SJSA1 (cell line): ENCODE measurements at regions not wholly inside any gene's neighbourhood (a gene's known extent, or its start where the extent isn't known, plus 50 kb on each side); places are given as distances from the start of the nearest gene placed in this dataset.
A peak's percentile ranks its signal among the peaks of the same experiment; 100 is the strongest.
"Not testable (repeated sequence)": the region's sequence is repeated elsewhere in the genome, so short reads cannot be mapped to it uniquely, and the experiment has no call there.

Source experiments
- DNase-seq, 2 experiments: peaks; one replicate each; pipeline ENCODE4 v3.0.0-alpha.2; 2015 to 2020; ENCODE audit warnings: low spot score in 2 of 2, low read depth in 1 of 2
- H3K27ac ChIP-seq: fragments of 250-450 bp; sonication (Bioruptor Pico); 2 replicates; pipeline ENCODE4 v1.5.1; 2020; ENCODE audit warnings: mild to moderate bottlenecking, moderate library complexity
- H3K27me3 ChIP-seq: fragments of 250-450 bp; sonication (Bioruptor Pico); replicated peaks from 2 replicates; pipeline ENCODE4 v1.5.1; 2020; ENCODE audit warnings: mild to moderate bottlenecking, moderate library complexity
- H3K36me3 ChIP-seq: fragments of 250-450 bp; sonication (Bioruptor Pico); 2 replicates; pipeline ENCODE4 v1.5.1; 2020; ENCODE audit warnings: mild to moderate bottlenecking
- H3K4me1 ChIP-seq: fragments of 250-450 bp; sonication (Bioruptor Pico); replicated peaks from 2 replicates; pipeline ENCODE4 v1.6.1; 2021; ENCODE audit warnings: mild to moderate bottlenecking
- H3K4me3 ChIP-seq: fragments of 250-450 bp; sonication (Bioruptor Pico); 2 replicates; pipeline ENCODE4 v1.5.1; 2020; ENCODE audit warnings: mild to moderate bottlenecking
- H3K9me3 ChIP-seq: fragments of 250-450 bp; sonication (Bioruptor Pico); replicated peaks from 2 replicates; pipeline ENCODE4 v1.5.1; 2020; ENCODE audit warnings: mild to moderate bottlenecking

DNA sequence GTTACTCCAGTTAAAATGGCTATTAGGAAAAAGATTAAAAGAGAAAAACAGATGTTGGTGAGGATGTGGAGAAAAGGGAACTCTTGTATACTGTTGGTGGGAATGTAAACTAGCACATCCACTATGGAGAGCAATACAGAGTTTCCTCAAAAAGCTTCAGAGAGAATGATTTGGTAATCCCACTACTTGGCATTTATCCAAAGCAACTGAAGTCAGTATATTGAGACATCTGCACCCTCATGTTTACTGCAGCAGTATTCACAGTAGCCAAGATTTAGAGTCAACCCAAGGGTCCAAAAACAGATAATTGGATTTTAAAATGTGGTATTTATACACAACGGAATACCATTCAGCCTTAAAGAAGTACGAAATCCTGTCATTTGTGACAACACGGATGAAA lies 469.5 kb downstream of the QKI start:
- Histone ChIP-seq H3K9me3 (no peaks in the 10 kb centered on the region), H3K27me3 (no peaks in the 10 kb centered on the region), H3K27ac (no peak overlapping the region), H3K4me1 (no peaks in the 10 kb centered on the region), H3K4me3 (no peak overlapping the region), H3K36me3 (no peaks in the 10 kb centered on the region)
- no peak for DNase-seq

DNA sequence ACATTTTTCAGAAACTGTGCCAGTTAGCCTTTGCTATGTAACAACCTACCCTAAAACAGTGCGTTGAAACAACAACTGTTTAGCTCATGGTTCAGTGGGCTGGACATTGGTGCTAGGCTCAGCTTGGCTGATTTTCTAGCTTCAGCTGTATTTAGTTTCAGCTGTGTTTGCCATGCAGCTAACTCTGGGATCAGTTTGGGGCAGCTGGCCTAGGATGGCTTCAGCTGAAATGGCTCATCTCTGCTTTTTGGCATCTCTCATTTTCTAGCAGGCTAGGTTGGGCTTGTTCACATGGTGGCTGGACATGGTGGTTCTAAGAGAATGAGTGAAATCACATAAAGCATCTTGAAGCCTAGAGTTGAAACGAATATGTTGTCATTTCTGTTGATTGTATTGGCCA lies 464.2 kb downstream of the QKI start:
- H3K4me1 ChIP-seq = no peaks in the 10 kb centered on the region
- H3K36me3 ChIP-seq = no peaks in the 10 kb centered on the region
- no peak overlapping the region for H3K27ac ChIP-seq
- no peaks in the 10 kb centered on the region for H3K27me3 ChIP-seq
- H3K9me3 ChIP-seq = no peaks in the 10 kb centered on the region
- no peak for DNase-seq
- no peak overlapping the region for H3K4me3 ChIP-seq

DNA sequence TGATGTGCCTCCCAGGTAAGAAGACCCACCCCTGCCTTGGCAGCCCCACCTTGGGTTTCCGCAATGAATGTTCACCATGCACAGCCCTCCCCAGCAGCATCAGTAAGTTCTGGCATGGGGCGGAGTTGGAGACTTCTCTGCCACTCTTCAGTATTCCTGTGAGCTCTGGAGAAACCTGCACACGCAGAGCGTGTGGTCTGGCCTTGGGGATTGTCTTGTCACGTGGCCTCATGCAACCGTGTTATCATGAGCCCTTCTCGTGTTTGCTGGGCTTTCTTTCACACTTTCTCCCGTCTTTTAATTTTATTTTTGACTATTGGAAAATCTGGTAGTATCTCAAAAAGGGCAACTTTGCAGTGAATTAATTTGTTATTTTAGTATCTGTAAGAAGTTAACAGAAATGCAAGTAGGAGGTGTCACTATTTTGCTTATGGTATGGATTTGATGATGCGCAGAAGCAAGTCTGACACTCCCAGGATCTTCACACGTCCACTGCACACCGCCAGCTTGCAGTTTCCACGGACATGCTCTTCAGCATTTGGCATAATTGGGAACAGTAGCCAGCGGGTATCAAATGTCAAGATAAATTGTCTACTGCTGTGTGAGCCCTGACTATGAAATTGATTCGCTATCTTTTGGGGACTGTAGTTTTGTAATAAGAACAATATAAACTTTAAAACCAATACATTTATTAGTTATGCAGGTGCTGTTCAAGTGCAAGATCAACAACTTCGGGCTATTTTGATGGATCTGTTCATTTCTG lies 463.5 kb downstream of the QKI start:
- Histone ChIP-seq H3K4me3 (no peak overlapping the region), H3K9me3 (no peaks in the 10 kb centered on the region; the same call in 1 of the 2 replicates), H3K27ac (no peak overlapping the region), H3K36me3 (no peaks in the 10 kb centered on the region), H3K4me1 (no peaks in the 10 kb centered on the region), H3K27me3 (no peaks in the 10 kb centered on the region)
- no peak for DNase-seq

DNA sequence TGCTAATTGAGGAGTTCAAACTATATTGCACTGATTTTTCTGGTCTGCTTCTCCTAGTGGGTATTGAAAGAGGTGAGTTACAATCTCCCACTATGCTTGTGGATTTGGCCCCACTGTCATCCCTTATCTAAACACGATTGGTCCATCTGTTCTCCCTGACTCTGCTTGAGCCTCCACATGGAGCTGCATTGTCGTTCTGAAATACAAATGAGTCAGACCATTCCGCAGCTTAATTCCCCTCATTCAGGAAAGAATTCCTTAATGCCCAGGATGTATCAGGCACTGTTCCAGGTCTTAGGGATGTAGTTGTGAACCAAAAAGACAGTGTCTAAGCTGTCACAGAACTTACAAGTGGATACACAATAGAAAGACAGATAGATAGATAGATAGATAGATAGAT lies 461.9 kb downstream of the QKI start:
- H3K9me3 ChIP-seq = no peaks in the 10 kb centered on the region; the same call in 1 of the 2 replicates
- H3K36me3 ChIP-seq = no peaks in the 10 kb centered on the region
- DNase-seq = no peak
- no peaks in the 10 kb centered on the region for H3K4me1 ChIP-seq
- H3K27me3 ChIP-seq = no peaks in the 10 kb centered on the region
- no peak overlapping the region for H3K27ac ChIP-seq
- no peak overlapping the region for H3K4me3 ChIP-seq

DNA sequence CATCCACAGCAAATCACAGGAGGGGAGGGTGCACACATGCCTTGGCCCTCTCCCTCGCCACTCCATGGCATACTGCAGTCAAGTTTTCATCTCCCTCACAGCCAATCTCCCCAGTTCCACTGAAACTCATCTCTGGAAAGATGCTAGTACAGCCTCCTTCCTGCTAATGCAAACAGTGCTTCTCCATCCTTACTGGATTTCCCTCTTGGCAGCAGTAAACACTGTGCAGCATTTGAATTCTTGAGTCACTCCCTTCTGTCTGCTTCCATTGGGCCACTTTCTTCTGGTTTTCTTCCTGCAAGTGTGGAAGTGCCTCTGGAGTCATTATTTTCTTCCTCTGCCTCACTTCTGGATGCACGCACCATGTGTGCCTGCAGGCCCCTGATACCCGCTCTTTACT lies 460.3 kb downstream of the QKI start:
- DNase-seq = no peak
- H3K4me1 ChIP-seq = no peaks in the 10 kb centered on the region
- no peak overlapping the region for H3K4me3 ChIP-seq
- no peaks in the 10 kb centered on the region; the same call in 1 of the 2 replicates for H3K9me3 ChIP-seq
- no peak overlapping the region for H3K27ac ChIP-seq
- no peaks in the 10 kb centered on the region for H3K36me3 ChIP-seq
- no peaks in the 10 kb centered on the region for H3K27me3 ChIP-seq

DNA sequence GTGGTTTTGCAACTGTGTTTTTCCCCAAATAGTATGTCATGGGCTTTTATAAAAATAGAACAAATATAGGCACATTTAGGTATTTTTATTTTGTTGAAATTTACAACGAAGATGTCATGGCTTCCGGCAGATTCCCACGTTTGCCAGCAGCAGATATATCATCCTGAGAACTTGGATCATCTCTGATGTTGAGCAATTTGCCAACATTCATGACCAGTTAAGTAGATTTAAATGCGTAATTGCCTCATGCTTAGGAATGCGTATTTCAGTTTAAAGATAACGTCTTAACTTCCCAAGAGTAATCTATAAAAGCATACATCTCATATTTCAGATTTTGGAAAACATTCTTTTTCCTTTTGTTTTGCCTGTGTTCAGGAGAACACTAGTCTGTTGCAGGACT lies 457.8 kb downstream of the QKI start:
- Histone ChIP-seq H3K27me3 (no peaks in the 10 kb centered on the region), H3K36me3 (no peaks in the 10 kb centered on the region), H3K4me3 (no peak overlapping the region), H3K27ac (no peak overlapping the region), H3K9me3 (no peaks in the 10 kb centered on the region; the same call in 1 of the 2 replicates), H3K4me1 (no peaks in the 10 kb centered on the region)
- DNase-seq = no peak

DNA sequence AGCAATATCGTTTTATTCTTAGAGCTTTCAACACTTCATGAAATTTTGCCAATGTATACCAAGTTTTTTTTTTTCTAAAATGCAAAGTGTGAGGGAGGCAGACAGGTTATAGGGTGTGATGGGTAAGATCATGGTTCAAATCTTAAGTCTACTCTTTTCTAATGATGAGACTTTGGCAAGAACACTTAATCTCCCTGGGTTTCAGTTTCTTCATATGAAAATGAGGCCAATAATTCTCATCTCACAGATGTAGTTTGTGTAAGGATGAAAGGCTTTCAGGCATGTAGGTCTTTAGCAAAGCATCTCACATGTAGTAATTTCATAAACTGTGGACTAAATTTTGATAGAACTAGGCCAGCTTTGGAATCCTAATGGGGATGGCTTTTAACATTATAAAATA lies 457.1 kb downstream of the QKI start:
- Histone ChIP-seq H3K9me3 (no peaks in the 10 kb centered on the region; the same call in 1 of the 2 replicates), H3K36me3 (no peaks in the 10 kb centered on the region), H3K27ac (no peak overlapping the region), H3K4me1 (no peaks in the 10 kb centered on the region), H3K4me3 (no peak overlapping the region), H3K27me3 (no peaks in the 10 kb centered on the region)
- no peak for DNase-seq

DNA sequence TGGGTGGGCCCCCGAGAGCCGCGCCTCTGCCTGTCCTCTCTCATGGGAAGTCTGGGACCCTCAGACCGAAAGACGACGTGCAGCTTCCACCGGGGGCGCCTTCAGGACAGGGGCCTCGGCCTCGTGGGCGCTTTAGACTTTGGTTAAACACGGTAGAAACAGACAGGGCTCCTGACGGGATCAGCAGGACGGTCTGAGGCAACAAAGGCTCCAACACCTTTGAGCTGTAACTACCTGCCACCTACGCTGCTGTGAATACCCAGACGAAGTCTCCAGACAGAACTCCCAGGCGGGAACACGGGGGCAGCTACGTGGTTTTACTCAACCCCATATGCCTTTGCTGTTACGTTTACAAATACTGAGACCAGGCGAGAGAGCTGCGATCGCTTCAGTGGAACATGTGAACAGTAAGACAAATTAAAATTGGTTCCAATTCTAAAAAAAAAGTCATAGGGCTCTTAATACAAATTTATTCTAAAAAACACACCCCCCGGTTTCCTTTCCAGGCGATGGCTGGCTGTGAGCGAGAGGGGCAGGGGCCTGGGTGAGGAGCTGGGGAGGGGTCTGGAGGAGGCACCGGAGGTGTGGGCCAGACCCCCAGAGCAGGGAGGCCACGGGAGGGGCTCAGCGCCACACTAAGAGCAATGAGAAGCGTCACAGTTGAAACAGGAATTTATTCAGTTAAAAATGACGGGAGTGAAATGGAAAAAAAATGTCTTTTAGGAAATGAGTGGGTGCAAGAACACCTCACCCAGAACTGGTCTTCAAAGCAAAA lies 453.2 kb downstream of the QKI start:
- Histone ChIP-seq H3K36me3 (no peaks in the 10 kb centered on the region), H3K4me1 (no peaks in the 10 kb centered on the region), H3K4me3 (no peak overlapping the region), H3K27ac (no peak overlapping the region), H3K9me3 (no peaks in the 10 kb centered on the region), H3K27me3 (no peaks in the 10 kb centered on the region)
- DNase-seq = no peak

DNA sequence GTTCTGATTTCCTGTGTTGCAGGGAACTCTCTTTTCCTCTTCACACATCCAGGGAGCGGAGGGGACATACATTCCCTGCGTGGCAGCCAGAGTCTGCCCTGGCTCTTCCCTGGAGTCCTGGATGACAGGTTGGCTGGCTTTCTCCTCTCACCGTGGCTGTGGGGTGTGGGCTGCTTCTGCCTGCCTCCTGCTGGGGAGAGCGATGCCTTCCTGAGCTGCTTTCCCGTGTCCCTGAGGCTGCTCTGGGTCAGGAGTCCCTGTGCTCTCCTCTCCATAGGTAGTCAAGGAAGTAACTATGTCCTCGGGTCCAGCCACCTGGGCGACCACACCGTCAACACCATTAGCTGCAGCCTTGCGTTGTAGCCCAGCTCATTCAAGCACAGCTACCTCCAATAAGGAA lies 451.7 kb downstream of the QKI start:
- no peaks in the 10 kb centered on the region for H3K36me3 ChIP-seq
- peaks cover under 1% of the 10 kb centered on the region; the same call in 1 of the 2 replicates for H3K4me1 ChIP-seq
- no peak overlapping the region for H3K27ac ChIP-seq
- no peaks in the 10 kb centered on the region for H3K27me3 ChIP-seq
- no peak overlapping the region for H3K4me3 ChIP-seq
- DNase-seq = no peak
- H3K9me3 ChIP-seq = no peaks in the 10 kb centered on the region

DNA sequence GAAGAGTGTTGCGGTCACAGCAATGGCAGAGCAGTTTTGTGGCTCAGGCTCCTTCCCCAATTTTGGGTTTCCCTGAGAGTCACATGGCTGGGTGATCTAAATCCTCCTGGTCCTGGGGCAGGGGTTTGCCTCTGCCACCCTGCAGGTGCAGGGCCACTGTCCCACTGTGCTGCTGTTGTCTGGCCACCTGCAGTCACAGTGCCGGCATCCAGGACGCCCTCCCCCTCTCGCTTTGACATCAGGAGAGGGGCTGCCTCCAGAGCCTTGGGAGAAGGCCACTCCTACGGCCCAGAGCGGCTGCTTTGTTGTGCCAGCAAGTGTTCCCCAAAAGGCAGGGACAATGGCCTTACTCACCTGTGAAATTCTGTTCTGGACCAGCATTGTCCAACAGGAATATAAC lies 449.0 kb downstream of the QKI start:
- H3K4me1 ChIP-seq = peaks cover 19% of the 10 kb centered on the region
- no peak overlapping the region for H3K4me3 ChIP-seq
- H3K9me3 ChIP-seq = no peaks in the 10 kb centered on the region
- H3K36me3 ChIP-seq = no peaks in the 10 kb centered on the region
- no peak overlapping the region for H3K27ac ChIP-seq
- H3K27me3 ChIP-seq = no peaks in the 10 kb centered on the region
- no peak for DNase-seq

DNA sequence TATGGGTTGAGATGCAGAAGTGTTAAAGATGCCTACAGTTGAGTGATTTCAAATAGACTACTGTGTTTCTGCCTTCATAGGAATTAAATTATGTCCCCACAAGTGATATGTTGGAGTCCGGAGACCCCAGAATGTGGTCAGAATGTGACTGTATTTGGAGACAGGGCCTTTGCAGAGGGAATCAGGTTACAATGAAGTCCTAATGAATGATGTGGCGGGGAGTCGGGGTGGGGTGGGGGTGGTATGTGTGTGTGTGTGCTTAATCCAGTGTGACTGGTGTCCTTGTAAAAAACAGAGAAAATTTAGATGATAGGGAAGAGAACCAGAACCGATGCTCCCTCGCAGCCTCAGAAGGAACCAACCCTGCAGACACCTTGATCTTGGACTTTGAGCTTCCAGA lies 448.2 kb downstream of the QKI start:
- no peak overlapping the region for H3K27ac ChIP-seq
- H3K4me3 ChIP-seq = no peak overlapping the region
- no peaks in the 10 kb centered on the region for H3K36me3 ChIP-seq
- H3K9me3 ChIP-seq = no peaks in the 10 kb centered on the region
- DNase-seq = no peak
- H3K4me1 ChIP-seq = peaks cover 19% of the 10 kb centered on the region
- no peaks in the 10 kb centered on the region for H3K27me3 ChIP-seq

DNA sequence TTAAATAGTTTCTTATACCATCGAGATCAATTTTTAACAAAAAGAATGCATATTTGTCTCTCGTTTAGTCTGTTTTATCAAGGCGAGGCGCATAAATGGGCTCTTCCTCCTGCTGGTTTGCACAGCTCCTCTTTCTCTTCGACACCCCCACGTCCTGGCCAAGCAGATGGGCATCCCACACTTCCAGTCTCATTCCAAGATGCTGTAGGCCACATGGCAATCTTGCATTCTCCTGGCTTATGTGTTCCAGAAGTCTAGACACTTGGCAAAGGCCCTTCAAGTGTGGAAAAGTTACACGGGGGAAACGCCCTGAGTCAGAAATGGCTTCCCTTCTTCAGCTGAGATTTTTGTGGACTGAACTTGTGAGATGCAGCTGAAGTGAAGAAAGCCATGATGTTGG lies 447.1 kb downstream of the QKI start:
- DNase-seq = no peak
- Histone ChIP-seq H3K36me3 (no peaks in the 10 kb centered on the region), H3K4me1 (peaks cover 19% of the 10 kb centered on the region), H3K4me3 (no peak overlapping the region), H3K27me3 (no peaks in the 10 kb centered on the region), H3K27ac (no peak overlapping the region), H3K9me3 (no peaks in the 10 kb centered on the region)

DNA sequence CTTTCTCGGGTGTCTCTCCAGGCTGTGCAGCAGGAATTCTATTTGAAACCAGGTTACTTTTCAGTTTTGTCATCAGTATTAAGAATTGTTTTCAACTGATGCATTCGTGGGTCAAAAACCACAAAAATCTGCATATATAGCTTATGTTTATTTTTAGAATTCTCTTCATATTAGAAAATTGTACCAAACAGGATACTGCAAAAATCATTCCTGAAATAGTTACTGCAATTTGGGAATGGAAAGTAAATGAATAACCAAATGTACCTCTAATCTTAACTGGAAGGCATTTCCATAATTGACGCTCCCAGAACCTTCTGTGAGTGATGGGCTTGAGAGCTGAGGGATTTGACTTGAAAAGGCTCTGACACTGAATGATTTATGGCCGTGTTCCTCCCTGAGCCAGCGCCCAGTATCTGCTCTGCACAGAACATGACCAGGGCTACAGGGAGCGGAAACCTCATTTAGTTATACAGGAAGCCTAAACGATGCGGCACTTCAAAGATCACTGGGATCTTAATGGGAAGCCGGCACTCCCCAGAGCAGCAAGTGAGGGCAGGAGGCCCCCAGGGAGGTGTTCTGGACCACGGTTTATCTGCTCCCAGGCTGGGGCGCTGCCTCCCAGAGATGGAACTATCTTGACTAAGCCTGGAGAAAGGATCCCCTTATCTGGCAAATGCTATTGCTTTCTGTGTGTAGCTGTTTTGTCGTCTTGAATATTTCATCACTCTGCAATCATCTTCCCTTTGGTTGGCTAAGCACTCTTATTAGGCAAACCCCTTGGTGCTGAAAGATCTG lies 446.0 kb downstream of the QKI start:
- H3K27ac ChIP-seq = peak overlapping the region; percentile 46; the same call in 1 of the 2 replicates

DNA sequence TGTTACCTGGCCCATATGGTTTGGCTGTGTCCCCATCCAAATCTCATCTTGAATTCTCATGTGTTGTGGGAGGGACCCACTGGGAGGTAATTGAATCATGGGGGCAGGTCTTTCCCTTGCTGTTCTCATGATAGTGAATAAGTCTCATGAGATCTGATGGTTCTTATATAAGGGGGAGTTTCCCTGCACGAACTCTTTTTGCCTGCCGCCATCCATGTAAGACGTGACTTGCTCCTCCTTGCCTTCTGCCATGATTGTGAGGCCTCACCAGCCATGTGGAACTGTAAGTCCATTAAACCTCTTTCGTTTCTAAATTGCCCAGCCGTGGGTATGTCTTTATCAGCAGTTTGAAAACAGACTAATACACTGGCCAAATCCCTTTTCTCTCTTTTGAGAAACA lies 444.4 kb downstream of the QKI start:
- not testable (repeated sequence) for H3K9me3 ChIP-seq, DNase-seq, H3K36me3 ChIP-seq, H3K27me3 ChIP-seq, H3K4me3 ChIP-seq, H3K27ac ChIP-seq
- peaks cover 19% of the 10 kb centered on the region for H3K4me1 ChIP-seq

More for the DNA sequence above, 446.0 kb downstream of the QKI start:
- peaks cover 19% of the 10 kb centered on the region for H3K4me1 ChIP-seq
- H3K36me3 ChIP-seq = no peaks in the 10 kb centered on the region
- no peaks in the 10 kb centered on the region for H3K9me3 ChIP-seq
- peak in 1 of 2 experiments; percentile 40 for DNase-seq
- no peak overlapping the region for H3K4me3 ChIP-seq
- no peaks in the 10 kb centered on the region for H3K27me3 ChIP-seq
